H54 (cell line): ENCODE measurements at regions not wholly inside any gene's neighbourhood (a gene's known extent, or its start where the extent isn't known, plus 50 kb on each side); places are given as distances from the start of the nearest gene placed in this dataset.

ENCODE experiments used
- DNase-seq: peaks from one replicate; pipeline ENCODE4 v3.0.0; 2011; ENCODE audit warnings: low spot score, mixed read lengths; ENCODE audit not compliant: insufficient read length
- FAIRE-seq: peaks from 3 replicates; lab custom pipeline; 2011; peaks lifted over from hg19 to GRCh38; lab: Jason Lieb, UNC
- POLR2A ChIP-seq: IDR thresholded peaks from 2 replicates; pipeline ENCODE4 v1.6.1; 2011; ENCODE audit warnings: low read depth, mild to moderate bottlenecking, low read length

- DNase-seq = no peak
These were observed 75.2 kb upstream of the TP53I11 start for GRCh38 chr11:45025716-45026492.

GRCh38 chr11:45026835-45027234, 76.2 kb upstream of the TP53I11 start:
- DNase-seq (no peak), FAIRE-seq (no peak)
- TF ChIP-seq POLR2A = no peak

More at GRCh38 chr11:45025716-45026492, 75.2 kb upstream of the TP53I11 start:
- no peak for FAIRE-seq
- TF ChIP-seq POLR2A = no peak

GRCh38 chr11:45027312-45027711, 76.6 kb upstream of the TP53I11 start:
- FAIRE-seq (no peak), DNase-seq (no peak)
- no peak for TF ChIP-seq POLR2A

- FAIRE-seq (no peak), DNase-seq (no peak)
- no peak for TF ChIP-seq POLR2A
These were observed 78.4 kb upstream of the TP53I11 start for GRCh38 chr11:45028911-45029682.

- DNase-seq (no peak), FAIRE-seq (no peak)
- TF ChIP-seq POLR2A = no peak
These were observed 80.1 kb upstream of the TP53I11 start for GRCh38 chr11:45030778-45031177.

- TF ChIP-seq POLR2A = no peak
- DNase-seq = no peak
- no peak for FAIRE-seq
These were observed 81.3 kb upstream of the TP53I11 start for GRCh38 chr11:45031912-45032519.

GRCh38 chr11:45035413-45035812, 84.7 kb upstream of the TP53I11 start:
- DNase-seq (no peak), FAIRE-seq (no peak)
- no peak for TF ChIP-seq POLR2A

- FAIRE-seq (no peak), DNase-seq (no peak)
- no peak for TF ChIP-seq POLR2A
These were observed 85.3 kb upstream of the TP53I11 start for GRCh38 chr11:45036010-45036409.

- DNase-seq (no peak), FAIRE-seq (no peak)
- TF ChIP-seq POLR2A = no peak
These were observed 86.0 kb upstream of the TP53I11 start for GRCh38 chr11:45036733-45037132.

GRCh38 chr11:45037434-45038005, 86.8 kb upstream of the TP53I11 start:
- no peak for TF ChIP-seq POLR2A
- DNase-seq (no peak), FAIRE-seq (no peak)

- FAIRE-seq = no peak
- TF ChIP-seq POLR2A = no peak
- DNase-seq = no peak
These were observed 88.2 kb upstream of the TP53I11 start for GRCh38 chr11:45038923-45039322.

- no peak for FAIRE-seq
- TF ChIP-seq POLR2A = no peak
- DNase-seq = no peak
These were observed 90.9 kb upstream of the TP53I11 start for GRCh38 chr11:45041596-45041995.

GRCh38 chr11:45042560-45042959, 91.9 kb upstream of the TP53I11 start:
- DNase-seq = peak; percentile 82
- peak; percentile 64 for FAIRE-seq
- no peak for TF ChIP-seq POLR2A

- no peak for DNase-seq
- FAIRE-seq = no peak
- TF ChIP-seq POLR2A = no peak
These were observed 93.2 kb upstream of the TP53I11 start for GRCh38 chr11:45043755-45044475.
